CD4-positive, alpha-beta T cell treated with Interleukin-6 at 100 ng/mL for 8 hours (primary cell): ENCODE measurements at regions not wholly inside any gene's neighbourhood (a gene's known extent, or its start where the extent isn't known, plus 50 kb on each side); places are given as distances from the start of the nearest gene placed in this dataset.

Source experiments
- DNase-seq: peaks from one replicate; pipeline ENCODE4 v3.0.0-alpha.2; 2020; ENCODE audit warnings: mixed read lengths, low spot score

DNA sequence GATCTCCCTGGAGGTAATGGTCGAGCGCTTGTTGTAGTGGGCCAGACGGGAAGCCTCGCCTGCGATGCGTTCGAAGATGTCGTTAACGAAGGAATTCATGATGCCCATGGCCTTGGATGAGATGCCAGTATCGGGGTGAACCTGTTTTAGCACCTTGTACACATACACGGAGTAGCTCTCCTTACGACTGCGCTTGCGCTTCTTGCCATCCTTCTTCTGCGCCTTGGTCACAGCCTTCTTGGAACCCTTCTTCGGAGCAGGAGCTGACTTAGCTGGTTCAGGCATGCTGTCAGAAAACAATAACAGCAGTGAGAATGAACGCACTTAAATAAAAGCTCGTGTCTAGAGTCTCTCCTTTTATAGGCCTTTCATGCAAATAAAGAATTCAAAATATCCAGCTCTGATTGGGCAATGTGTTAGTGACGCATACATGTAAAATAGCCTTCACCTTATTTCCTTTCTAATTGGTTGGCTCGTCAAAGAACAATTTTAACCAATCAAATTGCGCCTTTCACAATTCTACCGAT is 129.2 kb downstream of the HFE start:
- peak; percentile 91 for DNase-seq

DNA sequence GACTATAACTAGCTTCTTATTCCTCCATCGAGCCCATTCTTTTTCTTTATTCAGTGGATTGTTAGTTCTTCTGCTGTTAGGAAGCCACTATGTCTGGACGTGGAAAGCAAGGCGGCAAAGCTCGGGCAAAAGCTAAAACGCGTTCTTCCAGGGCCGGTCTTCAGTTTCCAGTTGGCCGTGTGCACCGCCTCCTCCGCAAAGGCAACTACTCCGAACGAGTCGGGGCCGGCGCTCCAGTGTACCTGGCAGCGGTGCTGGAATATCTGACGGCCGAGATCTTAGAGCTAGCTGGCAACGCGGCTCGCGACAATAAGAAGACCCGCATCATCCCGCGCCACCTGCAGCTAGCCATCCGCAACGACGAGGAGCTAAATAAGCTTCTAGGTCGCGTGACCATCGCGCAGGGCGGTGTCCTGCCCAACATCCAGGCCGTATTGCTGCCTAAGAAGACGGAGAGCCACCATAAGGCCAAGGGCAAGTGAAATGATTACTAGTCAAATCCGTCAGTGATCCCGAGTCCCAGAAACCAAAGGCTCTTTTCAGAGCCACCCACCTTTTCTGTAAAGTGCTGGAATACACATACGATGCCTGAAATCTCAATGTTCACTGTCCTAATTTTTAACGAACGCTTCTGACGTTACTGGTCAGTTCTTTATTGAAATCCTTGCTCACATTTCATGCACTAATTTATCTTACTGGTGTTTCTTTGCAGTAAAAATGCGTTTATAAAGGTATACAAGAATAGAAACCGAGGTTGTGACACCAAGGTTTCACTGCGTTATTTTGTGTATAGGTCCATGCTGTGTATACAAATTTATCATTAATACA is 129.9 kb downstream of the HFE start:
- DNase-seq, result no peak

DNA sequence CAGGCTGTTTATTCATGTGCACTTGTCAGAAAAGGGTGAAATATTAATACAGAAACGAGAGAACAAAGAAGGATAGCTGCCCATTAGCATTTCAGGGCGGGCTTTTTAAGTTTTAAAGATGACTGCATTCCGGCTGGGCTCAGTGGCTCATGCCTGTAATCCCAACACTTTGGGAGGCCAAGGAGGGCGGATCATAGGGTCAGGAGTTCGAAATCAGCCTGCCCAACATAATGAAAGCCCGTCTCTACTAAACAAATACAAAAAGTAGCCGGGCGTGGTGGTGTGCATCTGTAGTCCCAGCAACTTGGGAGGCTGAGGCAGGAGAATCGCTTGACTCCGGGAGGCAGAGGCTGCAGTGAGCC is 130.5 kb downstream of the HFE start:
- DNase-seq, result no peak

DNA sequence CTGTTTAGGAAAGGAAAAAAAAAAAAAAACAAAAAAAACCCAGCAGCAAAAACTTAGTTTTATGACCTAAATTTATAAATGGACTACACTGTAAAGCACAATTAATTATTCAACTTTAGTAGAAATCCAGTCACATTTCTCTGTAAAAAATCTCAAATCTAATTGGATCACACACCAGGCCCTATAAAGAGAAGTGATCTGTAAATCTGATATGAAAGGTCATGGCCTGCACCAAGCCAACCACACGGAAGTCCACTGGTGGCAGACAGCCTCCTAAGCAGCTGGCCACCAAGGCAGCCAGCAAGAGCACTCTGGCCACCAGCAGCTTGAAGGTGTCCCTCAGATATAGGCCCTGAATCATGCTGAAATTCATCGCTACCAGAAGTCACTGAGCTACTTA is 131.6 kb downstream of the HFE start:
- DNase-seq, result no peak

DNA sequence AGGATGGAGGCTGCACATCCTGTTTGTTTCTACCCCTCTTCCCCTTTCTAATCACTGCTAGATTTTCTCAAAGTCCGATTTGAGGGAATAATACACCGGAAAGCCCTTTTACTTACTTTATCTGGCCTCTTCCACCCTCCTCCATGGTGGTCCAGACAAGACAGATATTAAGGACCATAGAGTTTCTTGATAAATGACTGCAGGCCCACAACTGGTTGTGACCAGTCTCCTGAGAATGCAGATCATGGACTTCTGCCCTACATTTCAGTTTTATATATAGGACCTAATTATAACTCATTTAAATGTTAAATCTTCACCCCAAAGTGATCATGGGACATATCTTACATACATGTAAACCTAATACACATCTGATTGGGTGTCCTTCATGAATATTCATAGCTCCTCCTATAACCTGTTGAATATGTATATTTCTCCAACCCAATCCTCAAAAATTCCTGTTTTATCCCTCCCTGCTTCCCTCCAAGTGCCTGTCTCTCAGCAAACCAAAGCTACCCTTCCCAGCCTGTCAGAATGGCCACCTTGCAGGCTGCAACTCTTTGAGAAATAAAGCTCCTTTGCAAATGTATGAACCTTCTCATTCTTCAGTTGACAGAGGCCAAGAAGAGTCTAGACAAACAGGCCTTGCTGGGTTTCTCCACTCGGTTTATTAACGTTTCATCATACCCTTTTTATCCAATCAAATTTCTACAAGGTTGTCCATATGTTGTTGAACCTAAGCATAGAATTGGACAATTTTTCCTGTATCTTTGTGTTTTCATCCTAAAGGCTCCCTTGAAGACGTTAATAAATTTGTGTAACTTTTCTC is 133.1 kb downstream of the HFE start:
- no peak for DNase-seq

DNA sequence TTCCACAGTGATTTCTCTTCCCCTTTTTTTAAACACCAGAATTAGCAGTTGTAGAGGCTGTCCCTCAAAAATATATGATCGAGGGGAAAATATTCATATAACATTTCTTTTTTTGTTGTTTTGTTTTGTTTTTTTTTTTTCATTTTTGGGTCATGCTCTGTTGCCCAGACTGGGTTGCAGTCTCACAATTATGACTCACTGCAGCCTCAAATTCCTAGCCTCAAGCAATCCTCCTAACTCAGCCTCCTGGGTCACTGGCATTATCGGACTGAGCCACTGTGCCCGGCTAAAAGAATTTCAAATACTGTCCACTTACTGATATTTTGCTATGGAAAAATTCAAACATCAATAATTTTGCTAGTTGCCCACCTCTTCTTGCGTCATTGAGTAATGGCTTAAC is 134.0 kb downstream of the HFE start:
- no peak for DNase-seq

DNA sequence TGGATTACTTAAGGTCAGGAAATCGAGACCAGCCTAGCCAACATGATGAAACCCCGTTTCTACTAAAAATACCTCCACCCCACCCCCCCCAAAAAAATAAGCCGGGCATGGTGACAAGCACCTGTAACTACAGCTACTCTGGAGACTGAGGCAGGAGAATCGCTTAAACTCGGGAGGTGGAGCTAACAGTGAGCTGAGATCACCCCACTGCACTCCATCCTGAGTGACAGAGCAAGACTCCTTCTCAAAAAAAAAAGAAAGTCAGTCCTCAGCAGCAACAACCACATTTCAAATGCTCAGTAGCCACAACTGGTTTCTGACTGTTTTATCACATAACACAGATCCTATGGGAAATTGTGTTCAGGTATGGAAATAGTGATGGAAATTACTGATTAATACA is 135.3 kb downstream of the HFE start:
- no peak for DNase-seq

DNA sequence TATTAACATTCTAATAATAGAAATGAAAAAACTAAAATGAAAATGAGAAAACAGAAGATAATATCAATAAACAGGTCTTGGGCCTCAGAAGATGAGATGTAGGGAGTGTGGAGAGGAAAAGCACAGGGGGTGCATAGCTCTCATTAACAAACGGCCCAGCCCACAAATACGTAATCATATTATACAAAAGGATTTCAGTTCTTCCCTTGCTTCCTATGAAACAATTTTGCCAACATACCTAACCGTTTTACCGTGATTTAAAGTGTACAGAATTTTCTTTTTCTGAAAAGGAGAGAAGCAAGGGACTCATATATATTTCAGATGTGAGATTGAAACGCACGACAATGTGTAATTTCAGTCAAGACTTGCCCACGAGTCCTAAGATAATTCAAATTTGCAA is 136.0 kb downstream of the HFE start:
- no peak for DNase-seq

DNA sequence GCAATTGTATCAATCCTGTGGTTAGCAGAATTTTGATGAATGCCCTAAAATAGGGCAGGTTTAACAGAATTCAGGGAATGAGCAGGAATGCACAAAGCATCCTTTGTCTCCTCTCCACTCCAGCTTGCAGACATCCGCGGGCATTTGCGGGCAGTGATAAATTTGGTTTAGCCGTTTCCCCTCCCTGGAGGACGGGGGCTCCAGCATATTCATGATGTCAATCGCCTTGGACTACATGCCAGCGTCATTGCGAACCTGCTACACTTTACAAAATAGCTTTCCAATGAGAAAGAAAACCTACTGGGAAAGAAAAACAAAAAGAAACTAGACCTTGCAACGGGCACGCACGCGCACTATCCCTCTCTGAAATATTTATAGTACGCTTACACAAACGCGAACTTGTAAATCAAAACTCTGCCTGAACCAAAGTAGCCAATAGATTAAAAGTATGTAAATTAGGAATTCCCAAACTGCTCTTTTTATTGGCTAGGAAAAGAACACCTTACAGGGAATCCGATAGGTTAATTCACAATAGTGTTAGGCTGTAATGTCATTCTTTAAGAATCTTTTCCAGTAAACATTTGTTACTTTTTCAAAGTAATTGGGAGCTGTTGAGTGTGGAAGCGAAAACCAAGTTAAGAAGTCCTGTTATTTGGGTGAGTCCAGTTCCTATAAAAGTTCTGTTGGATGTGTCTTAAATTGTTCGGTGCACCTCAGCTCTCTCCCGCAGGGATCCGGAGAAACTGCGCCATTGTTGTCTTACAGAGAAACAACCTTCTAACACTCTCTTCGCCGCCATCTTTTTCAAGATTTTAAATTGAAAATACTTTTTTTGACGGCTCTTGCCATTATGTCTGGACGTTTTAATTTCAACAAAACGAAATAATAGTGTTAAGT is 136.7 kb downstream of the HFE start:
- DNase-seq, result peak; percentile 76

DNA sequence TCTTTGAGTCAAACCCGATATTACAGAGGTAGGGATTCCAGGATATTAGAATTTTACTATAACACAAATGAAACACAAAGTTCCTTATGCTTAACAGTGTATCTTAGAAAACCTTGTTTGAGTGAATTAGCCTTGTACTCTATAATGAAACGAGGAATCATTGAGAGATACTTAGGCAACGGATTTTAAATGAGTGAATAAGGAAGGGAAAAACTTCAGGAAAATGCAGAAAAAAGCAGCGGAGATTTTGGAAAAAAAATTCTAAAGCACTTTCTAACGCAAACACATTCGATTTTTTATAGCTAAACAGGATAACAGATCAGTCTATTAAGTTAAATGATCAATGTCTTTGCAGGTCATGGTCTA is 137.3 kb downstream of the HFE start:
- DNase-seq, result no peak

DNA sequence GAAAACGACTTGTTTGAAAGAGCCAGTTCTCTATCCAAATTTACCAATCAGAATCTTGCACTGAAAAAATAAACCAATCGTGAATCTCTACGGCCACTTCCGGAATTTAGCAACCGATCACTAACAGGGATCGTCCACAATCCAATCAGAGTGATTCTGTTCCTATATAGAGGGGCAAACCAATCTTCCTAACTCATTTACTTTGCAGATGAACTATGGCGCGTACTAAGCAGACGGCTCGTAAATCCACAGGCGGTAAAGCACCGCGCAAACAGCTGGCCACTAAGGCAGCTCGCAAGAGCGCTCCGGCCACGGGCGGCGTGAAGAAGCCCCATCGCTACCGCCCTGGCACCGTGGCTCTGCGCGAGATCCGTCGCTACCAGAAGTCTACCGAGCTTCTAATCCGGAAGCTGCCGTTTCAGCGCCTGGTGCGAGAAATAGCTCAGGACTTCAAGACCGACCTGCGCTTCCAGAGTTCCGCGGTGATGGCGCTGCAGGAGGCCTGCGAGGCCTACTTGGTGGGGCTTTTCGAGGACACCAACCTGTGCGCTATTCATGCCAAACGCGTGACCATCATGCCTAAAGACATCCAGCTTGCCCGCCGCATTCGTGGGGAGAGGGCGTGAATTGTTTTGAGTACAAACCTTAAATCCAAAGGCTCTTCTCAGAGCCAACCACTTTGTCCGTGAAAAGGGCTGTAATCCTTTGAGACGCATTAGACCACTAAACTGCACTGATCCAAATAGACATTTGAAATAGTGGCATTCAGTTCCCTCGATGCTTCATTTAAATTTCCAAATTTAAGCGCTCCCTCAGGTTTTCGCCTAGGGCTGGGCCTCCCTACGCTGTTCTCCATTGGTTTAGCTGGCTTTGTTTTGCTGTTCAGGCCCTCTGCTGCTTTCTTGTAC is 138.0 kb downstream of the HFE start:
- no peak for DNase-seq

DNA sequence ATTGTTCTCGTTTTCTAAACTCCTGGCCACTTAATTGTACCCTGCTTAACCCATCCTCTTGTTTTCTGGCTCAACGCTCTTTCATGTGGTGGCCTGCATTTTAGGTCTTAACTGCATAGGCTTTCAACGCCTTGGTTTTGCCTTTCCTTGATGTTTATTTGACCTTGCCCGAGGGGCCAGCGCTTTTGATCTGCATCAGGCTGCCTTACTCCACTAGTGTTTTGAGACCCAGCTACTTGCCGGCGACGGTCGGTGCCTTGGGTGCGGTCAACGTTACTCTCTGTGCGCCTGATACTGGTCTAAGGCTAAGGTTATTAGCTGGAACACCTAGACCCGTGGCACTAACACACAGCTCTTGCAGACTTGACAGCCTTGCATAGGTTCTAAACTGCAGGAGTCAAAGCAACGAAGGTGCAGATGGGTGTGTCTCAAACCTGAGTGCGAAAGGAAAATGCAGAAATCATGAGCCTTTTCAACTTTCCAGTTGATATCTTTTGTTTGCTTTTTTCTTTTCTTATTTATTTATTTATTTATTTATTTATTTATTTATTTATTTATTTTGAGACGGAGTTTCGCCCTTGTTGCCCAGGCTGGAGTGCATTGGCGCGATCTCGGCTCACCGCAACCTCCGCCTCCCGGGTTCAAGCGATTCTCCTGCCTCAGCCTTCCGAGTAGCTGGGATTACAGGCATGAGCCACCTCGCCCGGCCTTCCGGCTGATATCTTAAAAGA is 138.8 kb downstream of the HFE start:
- no peak for DNase-seq

DNA sequence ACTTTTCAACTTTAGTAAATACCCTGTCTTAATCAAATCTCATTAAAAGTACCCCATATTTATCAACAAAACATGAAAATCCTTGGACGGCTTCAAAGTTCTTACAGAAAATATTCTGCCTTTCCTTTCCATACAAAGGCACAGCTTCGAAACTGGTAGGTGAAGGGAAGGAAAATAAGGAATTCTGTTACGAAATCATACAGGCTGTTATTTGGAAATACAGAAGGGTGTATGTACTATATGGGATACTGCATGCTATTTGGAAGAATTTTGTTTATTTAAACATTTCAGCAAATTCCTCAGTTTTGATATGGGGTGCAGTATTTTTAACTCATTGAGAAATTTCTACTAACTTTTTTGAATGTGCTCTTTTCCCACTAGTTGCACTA is 138.4 kb upstream of the BTN3A2 start:
- DNase-seq, result no peak

DNA sequence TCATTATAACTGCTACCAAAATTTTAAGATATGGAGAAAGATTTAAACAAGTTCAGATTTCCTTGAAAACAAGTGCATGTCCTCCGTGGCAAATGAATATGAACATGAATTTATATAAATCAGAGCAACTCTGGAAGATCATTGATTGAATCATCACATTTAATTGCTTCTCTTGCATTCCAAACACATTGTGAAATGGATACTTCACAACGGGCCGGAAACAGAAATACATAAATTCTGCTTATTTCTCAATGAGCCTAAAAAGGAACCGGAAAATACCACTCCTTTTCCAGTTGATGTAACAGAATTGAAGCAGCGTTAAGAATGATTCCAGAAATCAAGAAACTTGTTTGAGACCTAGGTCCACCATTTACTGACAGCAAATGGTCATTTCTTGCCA is 134.6 kb upstream of the BTN3A2 start:
- DNase-seq, result no peak

DNA sequence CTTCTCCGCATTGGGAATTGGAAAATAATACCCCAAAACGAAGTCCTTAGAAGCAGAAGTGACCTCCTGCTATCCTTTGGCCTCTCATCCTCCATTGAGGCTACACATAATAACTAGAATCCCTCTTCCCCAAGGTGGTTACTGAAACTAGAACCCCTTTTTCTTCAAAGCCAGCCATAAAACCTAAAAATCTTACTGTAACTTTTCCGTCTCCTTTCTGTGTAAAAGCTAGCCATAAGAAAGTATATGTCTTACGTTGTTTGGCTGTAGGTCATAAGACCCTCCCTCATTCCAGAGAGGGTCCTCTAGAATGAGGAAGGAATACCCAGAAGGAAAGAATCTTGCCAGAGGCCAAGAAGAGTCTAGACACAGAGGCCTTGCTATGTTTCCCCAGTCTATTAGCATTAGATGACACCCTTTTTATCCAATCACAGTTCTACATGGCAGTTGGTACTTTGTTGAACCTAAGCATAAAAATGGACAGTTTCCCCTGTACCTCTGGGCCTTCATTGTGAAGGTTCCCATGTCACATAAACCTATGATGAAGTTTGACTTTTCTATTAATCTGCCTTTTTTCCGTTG is 133.9 kb upstream of the BTN3A2 start:
- no peak for DNase-seq

DNA sequence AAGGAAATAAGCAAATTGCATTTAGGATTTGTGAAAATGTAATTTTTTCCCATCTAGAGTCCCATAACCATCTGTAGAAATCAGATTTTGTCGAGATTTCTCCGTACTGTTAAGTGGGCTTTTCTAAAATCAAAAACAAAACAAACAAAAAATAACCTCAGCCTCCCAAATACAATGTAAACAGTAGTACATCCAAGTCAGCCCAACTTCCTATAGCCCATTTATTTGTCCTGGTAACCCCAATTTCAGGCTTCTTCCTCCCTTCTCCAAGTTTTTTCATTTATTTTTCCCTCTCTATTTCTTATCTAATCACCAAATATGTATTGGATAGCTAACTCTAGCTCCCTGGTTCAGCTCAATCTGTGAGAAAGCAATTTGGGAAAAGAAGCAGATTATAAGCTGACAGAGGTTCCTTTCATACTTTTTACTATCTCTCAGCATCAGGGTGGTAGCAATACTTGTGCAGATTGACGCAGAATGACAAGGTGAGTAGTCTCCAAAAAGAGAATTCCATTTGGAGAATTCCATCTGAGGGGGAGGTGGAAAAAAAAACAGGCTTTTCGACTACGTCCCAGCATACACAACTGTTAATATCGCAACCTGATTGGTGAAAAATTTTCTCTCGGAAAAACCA is 132.6 kb upstream of the BTN3A2 start:
- no peak for DNase-seq

DNA sequence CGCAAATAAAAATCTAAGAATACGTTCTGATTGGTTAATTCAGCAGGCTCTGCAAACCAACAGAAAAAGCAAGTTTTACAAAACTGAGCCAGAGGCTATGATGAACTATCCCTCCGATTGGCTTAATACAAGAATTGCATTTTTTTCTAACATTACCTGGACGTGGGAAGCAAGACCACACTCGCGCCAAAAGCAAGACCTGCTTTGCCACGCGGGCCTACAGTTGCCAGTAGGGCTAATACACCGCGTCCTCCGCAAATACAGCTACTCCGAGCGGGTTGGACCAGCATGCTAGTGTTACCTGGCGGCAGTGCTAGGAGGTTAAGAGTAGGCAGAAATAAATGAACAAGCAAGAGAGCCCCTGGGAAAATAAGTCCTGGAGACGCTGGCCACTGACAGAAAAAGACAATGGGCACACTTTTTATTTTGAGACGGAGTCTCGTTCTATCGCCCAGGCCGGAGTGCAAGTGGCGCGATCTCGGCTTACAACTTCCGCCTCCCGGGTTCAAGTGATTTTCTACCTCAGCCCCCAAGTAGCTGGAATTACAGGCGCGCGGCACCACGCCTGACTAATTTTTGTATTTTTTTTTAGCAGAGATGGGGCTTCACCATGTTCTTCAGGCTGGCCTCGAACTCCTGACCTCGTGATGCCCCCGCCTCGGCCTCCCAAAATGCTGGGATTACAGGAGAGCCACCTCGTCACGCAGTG is 131.9 kb upstream of the BTN3A2 start:
- DNase-seq, result peak; percentile 36

DNA sequence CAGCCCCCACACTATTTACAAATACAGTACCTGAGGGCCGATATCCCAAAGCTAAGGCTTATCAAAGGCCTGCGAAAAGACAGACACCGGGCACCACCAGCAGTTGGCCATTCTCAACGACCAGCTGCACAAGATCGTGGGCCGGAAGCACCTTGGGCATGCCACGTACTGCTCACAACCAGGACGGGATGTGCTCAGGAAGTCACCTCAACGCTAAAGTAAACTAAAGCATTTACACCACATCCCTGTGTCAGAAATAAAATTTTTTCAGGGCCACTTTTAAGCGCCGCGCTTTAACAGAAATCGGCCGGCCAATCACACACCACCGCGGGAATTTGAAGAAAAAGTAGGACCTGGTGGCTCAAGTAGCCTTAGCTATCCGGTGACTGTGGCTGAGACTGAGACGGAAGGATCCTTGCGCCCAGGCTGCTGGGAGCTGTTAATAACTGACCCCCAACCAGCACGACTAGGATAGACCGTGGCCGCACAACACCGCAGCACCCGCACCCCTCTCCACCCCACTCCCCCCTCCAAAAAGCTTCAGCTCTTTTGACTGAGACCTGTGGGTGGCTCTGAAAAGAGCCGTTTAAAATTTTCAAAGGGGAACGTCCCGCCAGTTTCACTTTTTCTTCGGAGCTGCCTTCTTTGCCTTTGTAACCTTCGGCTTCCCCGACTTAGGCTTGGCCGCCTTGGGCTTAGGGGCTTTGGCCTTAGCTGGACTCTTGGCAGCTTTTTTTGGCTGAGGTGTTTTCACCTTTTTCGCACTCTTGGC is 131.2 kb upstream of the BTN3A2 start:
- DNase-seq, result peak; percentile 79
